MCF 10A (cell line): ENCODE measurements at regions not wholly inside any gene's neighbourhood (a gene's known extent, or its start where the extent isn't known, plus 50 kb on each side); places are given as distances from the start of the nearest gene placed in this dataset.

Experiments
- BruUV-seq: library from RNA; stranded (reverse); fragments of 400-500 nt; replicated peaks from 2 replicates; lab custom pipeline; 2021; lab: Mats Ljungman, UMichigan
- CTCF ChIA-PET: fragments of 300-600 bp; sonication (Branson Sonifier 250); formaldehyde crosslinking; extraction: SDS; loops from one replicate; lab custom pipeline; 2021; ENCODE audit warnings: antibody characterized with exemption, inconsistent platforms; lab: Yijun Ruan, JAX
- POLR2A ChIA-PET: fragments of 300-600, 350-650 bp; sonication (Branson Sonifier 250); formaldehyde crosslinking; extraction: SDS; loops from one replicate; lab custom pipeline; 2020; ENCODE audit warnings: antibody characterized with exemption, inconsistent platforms; lab: Yijun Ruan, JAX
- DNase-seq: peaks from one replicate; pipeline ENCODE4 v3.0.0-alpha.2; 2018; ENCODE audit not compliant: unreplicated experiment
- H3K27ac Mint-ChIP-seq: one replicate; pipeline ENCODE4 v1.8.0; 2022; ENCODE audit warnings: mild to moderate bottlenecking, low read depth, mixed read lengths; ENCODE audit not compliant: unreplicated experiment
- H3K27me3 Mint-ChIP-seq: one replicate; pipeline ENCODE4 v1.8.0; 2022; ENCODE audit warnings: mixed read lengths; ENCODE audit not compliant: insufficient read depth, unreplicated experiment
- H3K36me3 Mint-ChIP-seq: one replicate; pipeline ENCODE4 v1.8.0; 2022; ENCODE audit warnings: mild to moderate bottlenecking, moderate library complexity, mixed read lengths; ENCODE audit not compliant: insufficient read depth, unreplicated experiment
- H3K4me1 Mint-ChIP-seq: one replicate; pipeline ENCODE4 v1.8.0; 2022; ENCODE audit warnings: mixed read lengths; ENCODE audit not compliant: insufficient read depth, unreplicated experiment
- H3K4me3 Mint-ChIP-seq: one replicate; pipeline ENCODE4 v1.8.0; 2022; ENCODE audit warnings: mild to moderate bottlenecking, moderate library complexity, mixed read lengths; ENCODE audit not compliant: unreplicated experiment
- H3K9me3 Mint-ChIP-seq: one replicate; pipeline ENCODE4 v1.8.0; 2022; ENCODE audit warnings: mixed read lengths; ENCODE audit not compliant: unreplicated experiment
- intact Hi-C: fragments of 100-400 bp; cut with micrococcal nuclease; formaldehyde crosslinking; loops from 2 replicates; pipeline ENCODE4 v1.14.1; 2022
- TF ChIP-seq, protein P1 (sequence below): fragments of 200-600 bp; IDR thresholded peaks from one replicate; pipeline ENCODE4 v1.8.0; 2022; ENCODE audit warnings: antibody characterized with exemption, mild to moderate bottlenecking; ENCODE audit not compliant: unreplicated experiment

DNA sequence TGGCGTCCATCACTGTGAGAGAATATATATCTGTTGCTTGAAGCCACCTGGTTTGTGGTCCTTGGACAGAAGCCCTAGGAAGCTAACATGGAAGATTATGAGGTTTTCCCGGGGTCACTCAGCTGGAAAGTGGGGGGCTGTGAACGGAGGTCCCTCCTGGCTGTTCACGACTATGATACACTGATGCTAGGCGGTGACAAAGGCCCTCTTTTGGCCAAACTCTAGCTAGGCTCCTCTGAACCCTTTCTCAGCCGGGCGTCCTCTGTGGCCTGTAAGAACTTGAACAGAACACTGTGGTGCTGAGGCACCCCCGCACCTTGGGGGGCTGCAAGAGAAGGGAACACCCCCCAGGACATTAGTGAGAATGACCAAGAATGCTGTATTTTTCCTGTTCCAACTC, 164.6 kb downstream of the TFCP2L1 start:
- H3K27me3 Mint-ChIP-seq, result no peaks in the 10 kb centered on the region
- no peak overlapping the region for H3K27ac Mint-ChIP-seq
- TF ChIP-seq, protein P1, sequence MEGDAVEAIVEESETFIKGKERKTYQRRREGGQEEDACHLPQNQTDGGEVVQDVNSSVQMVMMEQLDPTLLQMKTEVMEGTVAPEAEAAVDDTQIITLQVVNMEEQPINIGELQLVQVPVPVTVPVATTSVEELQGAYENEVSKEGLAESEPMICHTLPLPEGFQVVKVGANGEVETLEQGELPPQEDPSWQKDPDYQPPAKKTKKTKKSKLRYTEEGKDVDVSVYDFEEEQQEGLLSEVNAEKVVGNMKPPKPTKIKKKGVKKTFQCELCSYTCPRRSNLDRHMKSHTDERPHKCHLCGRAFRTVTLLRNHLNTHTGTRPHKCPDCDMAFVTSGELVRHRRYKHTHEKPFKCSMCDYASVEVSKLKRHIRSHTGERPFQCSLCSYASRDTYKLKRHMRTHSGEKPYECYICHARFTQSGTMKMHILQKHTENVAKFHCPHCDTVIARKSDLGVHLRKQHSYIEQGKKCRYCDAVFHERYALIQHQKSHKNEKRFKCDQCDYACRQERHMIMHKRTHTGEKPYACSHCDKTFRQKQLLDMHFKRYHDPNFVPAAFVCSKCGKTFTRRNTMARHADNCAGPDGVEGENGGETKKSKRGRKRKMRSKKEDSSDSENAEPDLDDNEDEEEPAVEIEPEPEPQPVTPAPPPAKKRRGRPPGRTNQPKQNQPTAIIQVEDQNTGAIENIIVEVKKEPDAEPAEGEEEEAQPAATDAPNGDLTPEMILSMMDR, result no peak
- BruUV-seq, result no TSS peak
- ChIA-PET POLR2A (no interaction called here), CTCF (interaction anchor here (0.6 to 1.0 kb wide), 3 partner anchors 22 to 222 kb away, joined by 3 to 5 read pairs (median 3); no protein-coding TSS in a partner anchor)
- H3K4me3 Mint-ChIP-seq, result no peak overlapping the region
- no peaks in the 10 kb centered on the region for H3K36me3 Mint-ChIP-seq
- intact Hi-C loops, result no loop called here
- no peaks in the 10 kb centered on the region for H3K4me1 Mint-ChIP-seq
- H3K9me3 Mint-ChIP-seq, result no peaks in the 10 kb centered on the region
- no peak for DNase-seq

DNA sequence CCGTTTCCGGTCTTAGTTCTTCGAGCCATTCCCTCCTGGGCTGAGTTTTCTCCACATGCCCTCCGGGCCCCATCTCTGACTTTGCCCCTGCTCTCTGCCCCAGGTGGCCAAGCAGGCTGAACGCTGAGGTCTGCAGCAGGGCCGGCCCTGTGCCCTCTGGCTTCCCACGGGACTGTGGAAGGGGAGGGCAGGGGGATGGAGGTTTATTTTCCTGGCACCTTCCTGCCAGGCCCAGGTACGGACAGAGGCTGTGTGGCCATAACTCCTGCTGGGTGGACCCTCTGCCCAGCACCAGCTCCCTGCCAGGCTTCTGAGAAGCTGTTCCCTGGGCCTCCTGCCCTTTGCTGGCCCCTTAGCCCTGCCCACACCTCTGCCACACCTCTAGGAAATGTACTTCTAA, 164.0 kb downstream of the TFCP2L1 start:
- CTCF ChIA-PET, result no interaction called here
- TF ChIP-seq, protein P1, result no peak
- intact Hi-C loops, result no loop called here
- DNase-seq, result no peak
- no peaks in the 10 kb centered on the region for H3K9me3 Mint-ChIP-seq
- H3K27ac Mint-ChIP-seq, result no peak overlapping the region
- no peak overlapping the region for H3K4me3 Mint-ChIP-seq
- no TSS peak for BruUV-seq
- H3K4me1 Mint-ChIP-seq, result no peaks in the 10 kb centered on the region
- no peaks in the 10 kb centered on the region for H3K36me3 Mint-ChIP-seq
- POLR2A ChIA-PET, result interaction anchor here (1.0 to 1.5 kb wide), 2 partner anchors 12 to 163 kb away, joined by 3 read pairs; no protein-coding TSS in a partner anchor
- H3K27me3 Mint-ChIP-seq, result no peaks in the 10 kb centered on the region

DNA sequence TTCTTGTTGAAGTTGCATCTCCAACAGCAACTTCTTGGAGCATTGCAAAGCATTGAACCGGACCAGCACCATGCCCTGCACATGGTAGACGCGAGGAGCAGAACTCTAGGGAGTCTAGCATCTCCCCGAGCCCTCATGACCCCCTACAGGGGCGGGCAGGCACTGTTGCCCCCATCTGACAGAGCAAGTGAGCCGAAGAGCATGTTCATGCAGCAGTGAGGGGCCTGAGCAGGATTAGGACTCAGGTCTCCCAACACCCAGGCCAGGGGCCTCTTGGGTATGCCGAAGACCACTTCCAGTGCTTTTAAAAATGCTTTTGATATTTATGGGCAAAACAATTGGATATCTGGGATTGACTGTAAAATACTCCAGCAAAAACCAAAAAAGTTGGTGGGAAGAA, 163.3 kb downstream of the TFCP2L1 start:
- Mint-ChIP-seq H3K27me3 (no peaks in the 10 kb centered on the region), H3K36me3 (no peaks in the 10 kb centered on the region), H3K9me3 (no peaks in the 10 kb centered on the region), H3K4me3 (no peak overlapping the region), H3K4me1 (no peaks in the 10 kb centered on the region), H3K27ac (no peak overlapping the region)
- POLR2A ChIA-PET, result interaction anchor here (1.0 to 1.5 kb wide), 2 partner anchors 11 to 162 kb away, joined by 3 read pairs; no protein-coding TSS in a partner anchor
- intact Hi-C loops, result no loop called here
- TF ChIP-seq, protein P1, result no peak
- no TSS peak for BruUV-seq
- CTCF ChIA-PET, result interaction anchor here (0.6 kb wide), 1 partner anchor 174 kb away, joined by 3 read pairs; no protein-coding TSS in a partner anchor
- no peak for DNase-seq

DNA sequence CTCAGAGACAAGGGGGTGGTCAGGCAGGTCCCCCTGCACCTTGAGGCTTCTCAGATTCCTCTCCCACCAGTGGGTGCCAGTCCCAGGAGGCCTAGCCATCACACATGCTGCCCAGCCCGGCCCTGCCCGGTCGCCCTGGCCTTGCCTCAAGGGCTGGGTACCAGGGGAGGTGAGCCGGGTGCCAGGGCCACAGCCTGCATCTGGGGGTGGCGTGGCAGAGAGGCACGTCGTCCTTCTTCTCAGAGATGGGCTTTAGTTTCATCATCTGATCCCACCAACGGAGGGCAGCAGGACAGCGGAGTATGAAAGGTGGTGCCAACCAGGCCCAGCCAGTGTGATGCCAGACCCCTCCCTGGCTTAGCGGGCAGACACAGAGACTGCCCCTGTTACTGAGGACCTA, 161.7 kb downstream of the TFCP2L1 start:
- ChIA-PET CTCF (no interaction called here), POLR2A (no interaction called here)
- Mint-ChIP-seq H3K27ac (no peak overlapping the region), H3K4me1 (no peaks in the 10 kb centered on the region), H3K27me3 (no peaks in the 10 kb centered on the region), H3K36me3 (no peaks in the 10 kb centered on the region), H3K4me3 (no peak overlapping the region), H3K9me3 (no peaks in the 10 kb centered on the region)
- DNase-seq, result no peak
- intact Hi-C loops, result no loop called here
- TF ChIP-seq, protein P1, result no peak
- BruUV-seq, result no TSS peak
